GM12878 (cell line): ENCODE measurements at regions not wholly inside any gene's neighbourhood (a gene's known extent, or its start where the extent isn't known, plus 50 kb on each side); places are given as distances from the start of the nearest gene placed in this dataset.

Source experiments
- ATAC-seq: fragments of 200-7000 bp; cut with Tn5 transposase; 3 replicates; pipeline ENCODE4 v1.9.1; 2020; ENCODE audit warnings: mild to moderate bottlenecking, moderate library complexity
- BruUV-seq: library from RNA; stranded (reverse); fragments of 400-500 nt; replicated peaks from 2 replicates; lab custom pipeline; 2021; lab: Mats Ljungman, UMichigan
- CTCF ChIA-PET: fragments of 300-600 bp; sonication (Branson Sonifier 250); formaldehyde crosslinking; extraction: SDS; loops from one replicate; lab custom pipeline; 2021; ENCODE audit warnings: inconsistent platforms; lab: Yijun Ruan, JAX
- POLR2A ChIA-PET: fragments of 350-600 bp; formaldehyde crosslinking; extraction: SDS; loops from one replicate; lab custom pipeline; 2021; ENCODE audit warnings: inconsistent platforms; lab: Charles Lee
- RAD21 ChIA-PET: fragments of 300-600 bp; sonication (Branson Sonifier 250); formaldehyde crosslinking; loops from one replicate; lab custom pipeline; 2023; ENCODE audit warnings: antibody characterized with exemption; ENCODE audit not compliant: unreplicated experiment; lab: Charles Lee
- SMC1A ChIA-PET: fragments of 300-600 bp; sonication (Branson Sonifier 250); formaldehyde crosslinking; loops from one replicate; lab custom pipeline; 2023; ENCODE audit not compliant: unreplicated experiment, uncharacterized antibody; lab: Charles Lee
- DNase-seq: peaks from one replicate; pipeline ENCODE4 v3.0.0-alpha.2; 2011; ENCODE audit warnings: low read depth, low spot score
- FAIRE-seq: peaks from 3 replicates; lab custom pipeline; 2011; peaks lifted over from hg19 to GRCh38; lab: Jason Lieb, UNC
- H2AFZ ChIP-seq: 2 replicates; pipeline ENCODE4 v1.6.0; 2011; ENCODE audit warnings: low read depth, low read length, control low read depth; ENCODE audit not compliant: control insufficient read depth
- H3K27ac ChIP-seq: 2 replicates; pipeline ENCODE4 v1.5.1; 2011; ENCODE audit warnings: control low read depth; ENCODE audit not compliant: control insufficient read depth, insufficient read depth
- H3K27me3 ChIP-seq, 2 experiments: replicated peaks in 1 of 2; 2 replicates each; pipeline versions ENCODE4 v1.6.0 to v1.6.1; 2011; ENCODE audit warnings: low read length in 1 of 2; ENCODE audit not compliant: control insufficient read depth in 2 of 2, insufficient read depth in 2 of 2
- H3K36me3 ChIP-seq, 2 experiments: 2 replicates each; pipeline ENCODE4 v1.5.1; 2011; ENCODE audit warnings: low read length in 1 of 2; ENCODE audit not compliant: control insufficient read depth in 2 of 2, insufficient read depth in 2 of 2
- H3K4me1 ChIP-seq: 2 replicates; pipeline ENCODE4 v1.6.1; 2011; ENCODE audit warnings: mild to moderate bottlenecking, low read length, moderate library complexity, mixed read lengths; ENCODE audit not compliant: control insufficient read depth, insufficient read depth
- H3K4me2 ChIP-seq: 2 replicates; pipeline ENCODE4 v1.6.0; 2011; ENCODE audit warnings: control low read depth; ENCODE audit not compliant: control insufficient read depth, insufficient read depth
- H3K4me3 ChIP-seq: fragments of 200-600 bp; sonication (generic); 2 replicates; pipeline ENCODE4 v1.5.1; 2016
- H3K79me2 ChIP-seq: 2 replicates; pipeline ENCODE4 v1.6.0; 2011; ENCODE audit warnings: low read length; ENCODE audit not compliant: control insufficient read depth, insufficient read depth
- H3K9ac ChIP-seq: 2 replicates; pipeline ENCODE4 v1.8.0; 2011; ENCODE audit warnings: low read length, control low read depth, mixed read lengths; ENCODE audit not compliant: control insufficient read depth, insufficient read depth
- H3K9me3 ChIP-seq: replicated peaks from 3 replicates; pipeline ENCODE4 v1.5.1; 2011; ENCODE audit warnings: mild to moderate bottlenecking, low read length; ENCODE audit not compliant: control insufficient read depth, insufficient read depth
- H4K20me1 ChIP-seq: 2 replicates; pipeline ENCODE4 v1.6.0; 2011; ENCODE audit not compliant: control insufficient read depth, insufficient read depth
- CREM ChIP-seq: IDR thresholded peaks from 2 replicates; pipeline ENCODE4 v1.6.1; 2014; ENCODE audit warnings: antibody characterized with exemption, low read depth
- IRF5 ChIP-seq: fragments of 450-650 bp; IDR thresholded peaks from 2 replicates; pipeline ENCODE4 v1.6.1; 2017; ENCODE audit warnings: borderline replicate concordance
- NFXL1 ChIP-seq: fragments of 450-650 bp; IDR thresholded peaks from 2 replicates; pipeline ENCODE4 v1.6.1; 2017; ENCODE audit warnings: antibody characterized with exemption, mild to moderate bottlenecking, borderline replicate concordance
- NRF1 ChIP-seq: conservative IDR thresholded peaks from 2 replicates; pipeline ENCODE4 v1.6.1; 2011; ENCODE audit warnings: mild to moderate bottlenecking, low read depth, low read length, improper control_type of control experiment
- RBBP5 ChIP-seq: fragments of 200-600 bp; sonication (generic); conservative IDR thresholded peaks from 2 replicates; pipeline ENCODE4 v1.6.1; 2016
- RELB ChIP-seq: fragments of 450-650 bp; IDR thresholded peaks from 2 replicates; pipeline ENCODE4 v1.6.1; 2017; ENCODE audit warnings: low read depth, mild to moderate bottlenecking, moderate library complexity
- SIX5 ChIP-seq: IDR thresholded peaks from 2 replicates; pipeline ENCODE4 v1.6.1; 2011; ENCODE audit warnings: mild to moderate bottlenecking, low read depth, low read length, moderate library complexity; ENCODE audit not compliant: severe bottlenecking
- SKIL ChIP-seq: fragments of 450-650 bp; IDR thresholded peaks from 2 replicates; pipeline ENCODE4 v1.6.1; 2017; ENCODE audit warnings: mild to moderate bottlenecking, low read depth, inconsistent platforms; ENCODE audit not compliant: poor library complexity, severe bottlenecking
- SMAD5 ChIP-seq: IDR thresholded peaks from 2 replicates; pipeline ENCODE4 v1.6.1; 2016; ENCODE audit warnings: antibody characterized with exemption, low read depth
- ZZZ3 ChIP-seq: IDR thresholded peaks from 2 replicates; pipeline ENCODE4 v1.6.1; 2011; ENCODE audit warnings: low read depth; ENCODE audit not compliant: control insufficient read depth, insufficient read length
- WGBS: methylation state at CpG from one replicate; pipeline ENCODE4 v1.1.6; 2016; ENCODE audit warnings: low lambda C conversion rate; ENCODE audit not compliant: insufficient replicate concordance, insufficient coverage; ENCODE audit errors: missing lambda C conversion rate; 5-methylcytosine and 5-hydroxymethylcytosine counted together
- in situ Hi-C: fragments of 300-500 bp; cut with MboI; formaldehyde crosslinking; loops from 9 replicates; pipeline ENCODE4 v1.14.3; 2018; ENCODE audit warnings: mixed read lengths
- intact Hi-C: fragments of 100-400 bp; cut with micrococcal nuclease; formaldehyde crosslinking; loops from one replicate; pipeline ENCODE4 v1.14.2; 2022; ENCODE audit not compliant: unreplicated experiment

DNA sequence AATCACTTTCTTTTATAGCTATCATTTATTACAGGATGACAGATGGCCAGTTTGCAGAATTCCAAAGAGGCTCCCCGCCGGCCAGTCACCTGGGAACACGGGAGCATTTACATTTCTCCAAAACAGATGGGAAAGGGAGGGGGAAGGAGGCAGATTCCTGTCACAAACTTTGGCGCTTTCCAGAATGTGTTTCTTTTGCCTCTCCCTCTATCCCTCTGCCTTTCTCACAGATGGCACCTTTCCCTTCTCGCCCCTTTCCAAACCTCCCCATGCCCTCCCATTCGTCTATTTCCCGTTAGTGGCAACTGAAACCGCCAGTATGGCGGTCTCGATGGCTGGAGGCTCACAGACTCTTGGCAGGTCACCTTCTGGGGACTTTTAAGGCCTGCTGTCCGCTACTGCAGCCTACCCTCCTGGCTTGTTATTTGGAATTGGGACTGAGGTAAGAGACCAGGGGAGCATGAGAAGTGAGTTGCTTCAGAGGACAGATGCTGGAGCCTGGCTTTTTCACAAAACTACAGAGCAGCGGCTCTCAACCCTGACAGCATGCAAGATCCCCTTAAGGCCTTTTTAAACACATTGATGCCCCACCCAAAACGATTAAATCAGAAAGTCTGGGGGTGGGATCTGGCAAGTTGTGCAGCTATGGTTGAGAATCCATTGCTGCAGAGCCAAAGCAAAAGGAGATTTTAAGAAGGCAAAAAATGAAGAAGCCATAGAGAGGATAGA is 161.5 kb upstream of the VASH1 start:
- ChIA-PET POLR2A (no interaction called here), CTCF (no interaction called here)
- Histone ChIP-seq H3K4me1 (no peaks in the 10 kb centered on the region), H3K9me3 (no peaks in the 10 kb centered on the region), H3K36me3 (no peaks in the 10 kb centered on the region), H3K79me2 (no peaks in the 10 kb centered on the region)
- 33% methylated on average over 13 of the region's 13 CpGs for WGBS
- no TSS peak for BruUV-seq
- intact Hi-C loops, result no loop called here
- no peak for FAIRE-seq
- TF ChIP-seq SIX5 (no peak), CREM (no peak), SKIL (no peak), RELB (no peak), SMAD5 (no peak), IRF5 (no peak), RBBP5 (no peak), NFXL1 (no peak), ZZZ3 (no peak), NRF1 (no peak)
- TF ChIP-seq, all 136 proteins: peak for 0
- ChIA-PET RAD21 (no interaction called here), SMC1A (interaction anchor here (2.0 kb wide), 1 partner anchor 9 kb away, joined by 5 read pairs; no protein-coding TSS in a partner anchor)
- Histone ChIP-seq H2AFZ (no peak overlapping the region), H3K4me2 (no peak overlapping the region), H3K9ac (no peak overlapping the region), H3K4me3 (no peak overlapping the region), H4K20me1 (no peaks in the 10 kb centered on the region), H3K27me3 (peaks cover 2 to 3% of the 10 kb centered on the region in 2 experiments; a peak in 3 of 4 replicates), H3K27ac (no peak overlapping the region)
- DNase-seq, result no peak
- ATAC-seq, result no peak
- in situ Hi-C loops, result no loop called here
